Endothelial cell of umbilical vein (primary cell): ENCODE measurements at regions not wholly inside any gene's neighbourhood (a gene's known extent, or its start where the extent isn't known, plus 50 kb on each side); places are given as distances from the start of the nearest gene placed in this dataset.

ENCODE experiments used
- BruUV-seq: library from RNA; stranded (reverse); fragments of 400-500 nt; replicated peaks from 2 replicates; lab custom pipeline; 2021; lab: Mats Ljungman, UMichigan
- CTCF ChIA-PET: fragments of 300-600, 350-600 bp; sonication (Branson Sonifier 250); formaldehyde crosslinking; loops from one replicate; lab custom pipeline; 2021; ENCODE audit warnings: antibody characterized with exemption, inconsistent platforms; lab: Charles Lee
- POLR2A ChIA-PET: fragments of 300-600, 350-600 bp; sonication (Branson Sonifier 250); formaldehyde crosslinking; loops from one replicate; lab custom pipeline; 2021; ENCODE audit warnings: antibody characterized with exemption, inconsistent platforms; lab: Charles Lee
- DNase-seq: peaks from one replicate; pipeline ENCODE4 v3.0.0-alpha.2; 2011; ENCODE audit warnings: low read depth, low spot score
- FAIRE-seq: peaks from 2 replicates; lab custom pipeline; 2011; peaks lifted over from hg19 to GRCh38; lab: Jason Lieb, UNC
- H2AFZ ChIP-seq: 2 replicates; pipeline ENCODE4 v1.6.0; 2012; ENCODE audit warnings: low read depth, low read length, control low read depth, inconsistent platforms
- H3K27ac ChIP-seq: 2 replicates; pipeline ENCODE4 v1.5.1; 2011; ENCODE audit warnings: low read depth, mild to moderate bottlenecking, control low read depth, low read length, moderate library complexity; ENCODE audit not compliant: insufficient read depth
- H3K27me3 ChIP-seq, 2 experiments: 2 replicates each; pipeline versions ENCODE4 v1.6.0 to v1.6.1; 2011; ENCODE audit warnings: low read length in 2 of 2, mixed read lengths in 1 of 2; ENCODE audit not compliant: control insufficient read depth in 2 of 2, insufficient read depth in 2 of 2
- H3K36me3 ChIP-seq, 2 experiments: 2 replicates in 1 of 2; 3 replicates in 1 of 2; pipeline ENCODE4 v1.5.1; 2011; ENCODE audit warnings: low read length in 2 of 2, mild to moderate bottlenecking in 1 of 2, moderate library complexity in 1 of 2; ENCODE audit not compliant: control insufficient read depth in 2 of 2, insufficient read depth in 2 of 2; ENCODE audit errors: extremely low read depth in 1 of 2
- H3K4me1 ChIP-seq: 3 replicates; pipeline ENCODE4 v1.5.1; 2011; ENCODE audit warnings: mild to moderate bottlenecking, low read length; ENCODE audit not compliant: control insufficient read depth, insufficient read depth; ENCODE audit errors: extremely low read depth
- H3K4me2 ChIP-seq: 2 replicates; pipeline ENCODE4 v1.6.1; 2011; ENCODE audit warnings: low read length, control low read depth, mixed read lengths; ENCODE audit not compliant: insufficient read depth
- H3K4me3 ChIP-seq, 3 experiments: fragments of 200-600 bp in 1 of 3; sonication (generic), shearing (Covaris generic) in 1 of 3; replicated peaks in 1 of 3; 2 replicates each; pipeline ENCODE4 v1.5.1; 2011 to 2016; ENCODE audit warnings: control low read depth in 3 of 3, low read length in 3 of 3, mild to moderate bottlenecking in 2 of 3, inconsistent platforms in 1 of 3, low read depth in 1 of 3, moderate library complexity in 1 of 3; ENCODE audit not compliant: insufficient read depth in 1 of 3
- H3K79me2 ChIP-seq: 2 replicates; pipeline ENCODE4 v1.6.0; 2012; ENCODE audit warnings: low read length, inconsistent platforms; ENCODE audit not compliant: control insufficient read depth, insufficient read depth
- H3K9ac ChIP-seq: replicated peaks from 2 replicates; pipeline ENCODE3; 2011; ENCODE audit warnings: low read length, control low read depth; ENCODE audit not compliant: insufficient read depth; ENCODE audit errors: extremely low read depth
- H3K9me1 ChIP-seq: replicated peaks from 3 replicates; pipeline ENCODE4 v1.6.0; 2011; ENCODE audit warnings: mild to moderate bottlenecking, low read length; ENCODE audit not compliant: control insufficient read depth, insufficient read depth; ENCODE audit errors: extremely low read depth
- H3K9me3 ChIP-seq: replicated peaks from 2 replicates; pipeline ENCODE4 v1.5.1; 2012; ENCODE audit warnings: low read length, inconsistent platforms; ENCODE audit not compliant: control insufficient read depth, insufficient read depth
- H4K20me1 ChIP-seq: replicated peaks from 2 replicates; pipeline ENCODE3; 2011; ENCODE audit warnings: mild to moderate bottlenecking, low read length; ENCODE audit not compliant: control insufficient read depth, insufficient read depth; ENCODE audit errors: extremely low read depth
- CTCF ChIP-seq, 2 donors: IDR thresholded peaks; 1 replicate in 1 of 2; 2 replicates in 1 of 2; pipeline ENCODE4 v1.5.1; 2011; ENCODE audit warnings: low read length in 2 of 2, mild to moderate bottlenecking in 2 of 2, moderate library complexity in 2 of 2, control low read depth in 1 of 2, inconsistent platforms in 1 of 2, low read depth in 1 of 2; ENCODE audit not compliant: insufficient read depth in 1 of 2; ENCODE audit errors: extremely low read depth in 1 of 2
- EZH2 ChIP-seq: IDR thresholded peaks from 2 replicates; pipeline ENCODE4 v1.6.1; 2012; ENCODE audit warnings: borderline replicate concordance, low read depth, mild to moderate bottlenecking, moderate library complexity, low read length, inconsistent platforms; ENCODE audit not compliant: severe bottlenecking
- FOS ChIP-seq: IDR thresholded peaks from 2 replicates; pipeline ENCODE4 v1.6.1; 2011; ENCODE audit warnings: mild to moderate bottlenecking, low read length, moderate library complexity, borderline replicate concordance; ENCODE audit not compliant: insufficient read depth
- GATA2 ChIP-seq: IDR thresholded peaks from 2 replicates; pipeline ENCODE4 v1.7.0; 2011; ENCODE audit warnings: low read depth, mild to moderate bottlenecking, moderate library complexity, mixed read lengths, low read length; ENCODE audit not compliant: insufficient read length, insufficient read depth
- JUN ChIP-seq: IDR thresholded peaks from 2 replicates; pipeline ENCODE4 v1.6.1; 2011; ENCODE audit warnings: borderline replicate concordance, low read depth; ENCODE audit not compliant: insufficient read length, insufficient read depth
- MAX ChIP-seq: IDR thresholded peaks from 2 replicates; pipeline ENCODE4 v1.6.1; 2011; ENCODE audit not compliant: insufficient read depth, insufficient read length
- MYC ChIP-seq: IDR thresholded peaks from one replicate; pipeline ENCODE4 v1.6.1; 2011; ENCODE audit warnings: mild to moderate bottlenecking, low read depth, low read length
- POLR2A ChIP-seq: IDR thresholded peaks from 2 replicates; pipeline ENCODE4 v1.6.1; 2012; ENCODE audit warnings: low read depth, mild to moderate bottlenecking, control low read depth, low read length
- POLR2AphosphoS5 ChIP-seq: IDR thresholded peaks from 2 replicates; pipeline ENCODE4 v1.6.1; 2012; ENCODE audit warnings: low read depth, mild to moderate bottlenecking, control low read depth, low read length, moderate library complexity; ENCODE audit not compliant: insufficient read depth
- dilution Hi-C: fragments of 300-500 bp; cut with MboI; formaldehyde crosslinking; loops from one replicate; pipeline ENCODE4 v1.15.0; 2019; ENCODE audit warnings: low sequenced_read_pairs; ENCODE audit not compliant: extremely low pct_ligation_motif_present
- intact Hi-C: fragments of 100-400 bp; cut with micrococcal nuclease; formaldehyde crosslinking; loops from one replicate; pipeline ENCODE4 v1.10.0; 2022

GRCh38 chr2:123258877-123259539 is 766.1 kb upstream of the CNTNAP5 start:
- TF ChIP-seq JUN (no peak), FOS (no peak)
- intact Hi-C loops = no loop called here
- no peaks in the 10 kb centered on the region for H3K9me1 ChIP-seq
- no peaks in the 10 kb centered on the region for H3K4me1 ChIP-seq
- no peaks in the 10 kb centered on the region for H3K27me3 ChIP-seq
- ChIA-PET POLR2A (no interaction called here), CTCF (no interaction called here)
- no TSS peak for BruUV-seq
- no peaks in the 10 kb centered on the region for H4K20me1 ChIP-seq
- no peak overlapping the region for H2AFZ ChIP-seq
- no peaks in the 10 kb centered on the region for H3K36me3 ChIP-seq
- peaks cover 1% of the 10 kb centered on the region for H3K9me3 ChIP-seq
- no peaks in the 10 kb centered on the region for H3K79me2 ChIP-seq
- DNase-seq (no peak), FAIRE-seq (no peak)
- H3K4me3 ChIP-seq = no peak overlapping the region
- dilution Hi-C loops = no loop called here
- no peak overlapping the region for H3K9ac ChIP-seq
- no peak overlapping the region for H3K27ac ChIP-seq
- H3K4me2 ChIP-seq = no peak overlapping the region

DNA sequence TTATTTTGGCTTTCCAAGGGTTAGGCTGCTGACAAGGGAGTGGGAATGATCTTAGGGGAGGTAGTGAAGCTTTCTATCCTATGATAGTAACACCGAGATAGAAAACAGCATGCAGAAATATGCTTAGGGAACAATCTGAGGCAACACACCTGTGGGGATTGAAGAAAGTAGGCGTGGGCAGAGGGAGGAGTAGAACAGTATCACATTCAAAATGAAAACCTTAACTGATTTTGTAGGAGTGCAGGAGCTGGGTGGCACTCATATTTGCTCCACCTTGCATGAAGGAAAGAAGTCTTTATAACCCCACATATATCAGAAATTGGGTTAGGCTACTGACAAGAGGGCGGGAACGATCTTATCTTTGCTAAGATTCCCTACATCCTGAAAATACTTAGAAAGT is 762.2 kb upstream of the CNTNAP5 start:
- no peak for TF ChIP-seq POLR2A
- no peak for TF ChIP-seq FOS
- TF ChIP-seq MYC = no peak
- TF ChIP-seq EZH2 = no peak
- no peak for TF ChIP-seq CTCF (IDR thresholded peaks at IDR 0.05; ENCODE audit: extremely low read depth in 1 of 2, insufficient read depth in 1 of 2, low read depth in 1 of 2, low read length in 2 of 2)
- no peak for TF ChIP-seq POLR2AphosphoS5
- TF ChIP-seq MAX = no peak
- TF ChIP-seq GATA2 = no peak
- TF ChIP-seq JUN = no peak

More for the DNA sequence above, 762.2 kb upstream of the CNTNAP5 start:
- Histone ChIP-seq H3K9ac (no peak overlapping the region), H3K4me3 (no peak overlapping the region), H2AFZ (no peak overlapping the region), H3K27ac (no peak overlapping the region), H4K20me1 (no peaks in the 10 kb centered on the region), H3K9me3 (peaks cover 1% of the 10 kb centered on the region), H3K79me2 (no peaks in the 10 kb centered on the region), H3K4me2 (no peak overlapping the region), H3K9me1 (no peaks in the 10 kb centered on the region), H3K36me3 (no peaks in the 10 kb centered on the region), H3K27me3 (no peaks in the 10 kb centered on the region), H3K4me1 (no peaks in the 10 kb centered on the region)
- DNase-seq = no peak
- no TSS peak for BruUV-seq
- dilution Hi-C loops (no loop called here), intact Hi-C loops (no loop called here)
- CTCF ChIA-PET = no interaction called here
- FAIRE-seq = no peak
- POLR2A ChIA-PET = no interaction called here
